Skin epidermis (tissue), 12 donors: ENCODE measurements at regions not wholly inside any gene's neighbourhood (a gene's known extent, or its start where the extent isn't known, plus 50 kb on each side); places are given as distances from the start of the nearest gene placed in this dataset.
A peak's percentile ranks its signal among the peaks of the same experiment; 100 is the strongest.

Experiments used
- H3K27ac ChIP-seq, 21 experiments: fragments of 200-600 bp; sonication (generic) in 11 of 21; one replicate each; pipeline ENCODE4 v1.5.0; 2020; ENCODE audit warnings: mild to moderate bottlenecking in 3 of 21, inconsistent platforms in 2 of 21, moderate library complexity in 2 of 21
- H3K4me3 ChIP-seq, 7 experiments: fragments of 200-600 bp; sonication (generic) in 2 of 7; one replicate each; pipeline ENCODE4 v1.5.0; 2020; ENCODE audit warnings: inconsistent platforms in 2 of 7, mild to moderate bottlenecking in 2 of 7, moderate library complexity in 1 of 7

DNA sequence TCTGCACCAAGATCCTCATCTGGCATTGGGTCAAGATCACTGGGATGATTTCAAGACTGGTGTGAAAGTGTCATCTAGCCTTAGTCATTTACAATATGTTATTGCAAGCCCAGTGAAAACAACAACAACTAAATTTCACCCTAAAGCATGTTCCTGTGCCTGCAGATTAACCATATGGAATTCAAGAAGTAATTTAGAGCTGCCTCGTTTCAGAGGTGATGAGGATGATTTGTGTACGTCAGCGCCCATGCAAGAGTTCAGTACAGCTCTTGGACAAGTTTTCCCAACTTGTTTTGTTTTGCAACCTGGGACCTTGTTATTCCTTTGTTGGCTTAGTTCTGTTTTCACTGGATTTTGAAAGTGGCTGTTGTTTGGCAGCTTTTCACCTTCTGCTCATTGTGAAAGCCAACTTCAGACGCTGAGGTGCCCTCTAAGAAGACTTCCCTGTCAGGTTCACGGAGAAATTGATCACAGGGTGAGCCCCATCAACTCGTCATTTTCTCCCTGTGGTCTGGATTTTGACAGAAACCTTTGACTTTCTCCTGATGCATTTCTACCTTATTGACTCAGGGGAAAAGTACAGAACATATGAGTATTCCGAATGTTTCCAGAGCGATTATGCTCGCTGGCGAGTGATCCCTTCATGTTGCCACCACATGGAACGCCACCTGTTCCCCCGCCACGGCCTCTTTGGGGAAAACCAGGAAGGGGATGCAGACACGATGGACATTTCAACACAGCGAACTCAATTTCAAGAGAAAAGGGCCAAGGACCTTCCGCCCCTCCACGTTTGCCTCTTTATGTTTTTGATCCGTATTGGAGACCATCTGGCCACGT is 85.6 kb downstream of the FOXL1 start:
- Histone ChIP-seq H3K4me3 (no peak overlapping the region), H3K27ac (peak overlapping the region in 10 of 21 experiments; percentile 54 to 77 (median 62))

DNA sequence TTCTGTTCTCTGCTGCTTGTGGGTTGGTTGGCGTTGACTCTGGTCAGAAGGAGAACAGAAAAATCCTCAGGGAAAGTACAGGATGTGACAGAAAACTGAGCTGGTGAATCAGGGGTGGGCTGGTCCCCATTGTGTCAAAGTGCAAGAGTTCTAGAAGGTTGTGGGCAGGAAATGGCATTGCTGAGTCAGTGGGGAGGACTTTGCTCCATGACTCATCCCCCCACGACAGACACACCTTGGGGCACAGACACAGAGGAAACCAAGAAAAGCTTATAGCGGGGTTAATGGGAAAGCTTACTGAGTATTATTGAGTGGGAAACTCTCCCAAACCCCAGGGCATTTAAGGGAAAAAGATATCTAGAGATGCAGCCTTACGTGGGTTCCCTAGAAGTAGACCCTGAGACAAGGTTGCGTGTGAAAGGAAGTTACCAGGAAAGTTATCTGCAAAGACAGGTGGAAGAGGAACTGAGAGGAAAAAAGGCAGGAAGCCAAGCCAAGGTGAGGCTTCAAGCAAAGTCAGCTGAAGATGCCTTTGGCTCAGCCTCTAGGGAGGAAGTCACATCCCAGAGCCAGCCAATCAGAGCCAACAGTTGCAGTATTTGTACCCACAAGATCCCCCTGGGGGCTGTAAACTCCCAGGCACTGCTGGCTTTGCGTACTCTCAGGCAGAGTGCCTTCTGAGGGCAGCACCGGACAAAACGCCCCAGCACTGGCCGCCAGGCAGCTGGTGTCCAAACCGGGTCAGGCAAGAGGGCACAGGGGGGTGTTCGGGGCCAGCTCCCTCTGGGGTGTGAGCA is 86.4 kb downstream of the FOXL1 start:
- peak overlapping the region in 14 of 21 experiments; percentile 3 to 77 (median 60) for H3K27ac ChIP-seq
- H3K4me3 ChIP-seq: no peak overlapping the region

DNA sequence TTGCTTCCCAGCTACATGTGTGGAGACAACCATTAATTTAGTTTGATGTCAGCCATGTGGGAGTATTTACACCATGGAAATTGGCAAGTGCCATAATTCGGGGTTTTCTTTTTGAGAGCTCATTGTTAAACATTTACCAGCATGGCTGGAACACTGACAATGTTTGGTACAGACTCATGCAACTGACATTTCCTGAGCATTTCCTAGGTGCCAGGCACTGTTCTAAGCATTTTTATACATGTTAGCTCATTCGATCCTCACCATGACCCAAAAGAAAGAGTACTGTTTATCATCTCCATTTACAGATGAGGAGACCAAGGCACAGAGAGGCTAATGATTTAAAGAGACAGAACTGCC is 86.9 kb downstream of the FOXL1 start:
- no peak overlapping the region for H3K4me3 ChIP-seq

DNA sequence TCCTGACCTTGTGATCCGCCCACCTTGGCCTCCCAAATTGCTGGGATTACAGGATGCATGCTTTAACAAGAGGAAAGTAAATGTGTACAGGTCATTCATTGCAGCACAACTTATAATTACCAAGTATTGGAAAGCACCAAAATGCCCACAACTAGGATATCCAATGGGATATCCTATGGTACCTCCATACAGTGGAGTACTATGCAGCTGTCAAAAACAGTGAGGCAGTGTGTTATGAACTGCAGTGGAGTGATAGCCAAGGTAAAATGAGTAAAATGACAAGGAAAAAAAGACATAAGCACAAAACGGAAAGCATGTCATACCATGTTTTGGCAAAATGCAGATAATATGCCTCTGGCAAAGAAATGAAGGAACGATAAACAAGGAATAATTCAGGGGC is 87.6 kb downstream of the FOXL1 start:
- peak overlapping the region in 1 of 21 experiments; percentile 75 for H3K27ac ChIP-seq
- no peak overlapping the region for H3K4me3 ChIP-seq

More for the DNA sequence above, 86.9 kb downstream of the FOXL1 start:
- H3K27ac ChIP-seq: peak overlapping the region in 9 of 21 experiments; percentile 3 to 77 (median 64)

DNA sequence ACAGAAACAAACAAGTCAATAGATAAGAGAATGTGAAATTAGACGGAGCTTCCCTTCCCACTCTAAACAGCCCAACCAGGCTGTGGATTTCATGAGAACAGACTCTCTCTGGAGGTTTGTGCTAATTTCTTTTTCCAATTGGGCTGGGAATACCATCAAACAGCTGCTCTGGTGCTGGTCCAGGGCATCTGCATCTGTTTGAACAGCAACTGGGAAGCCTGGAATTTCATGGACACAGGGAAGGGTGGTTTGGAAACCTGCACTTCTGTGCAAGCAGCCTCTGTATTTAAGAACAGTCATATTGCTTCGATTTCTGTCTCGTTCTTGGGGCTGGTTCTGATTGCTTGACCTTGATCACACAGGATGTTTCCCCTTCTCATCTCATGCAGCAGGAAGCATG is 88.7 kb downstream of the FOXL1 start:
- peak overlapping the region in 4 of 21 experiments; percentile 0 to 55 (median 40) for H3K27ac ChIP-seq
- H3K4me3 ChIP-seq: no peak overlapping the region

GRCh38 chr16:86668136-86668910 is 90.0 kb downstream of the FOXL1 start:
- no peak overlapping the region for H3K4me3 ChIP-seq
- no peak overlapping the region for H3K27ac ChIP-seq

GRCh38 chr16:86669285-86669805 is 91.0 kb downstream of the FOXL1 start:
- Histone ChIP-seq H3K27ac (no peak overlapping the region), H3K4me3 (no peak overlapping the region)

GRCh38 chr16:86669937-86670749 is 91.8 kb downstream of the FOXL1 start:
- no peak overlapping the region for H3K27ac ChIP-seq

DNA sequence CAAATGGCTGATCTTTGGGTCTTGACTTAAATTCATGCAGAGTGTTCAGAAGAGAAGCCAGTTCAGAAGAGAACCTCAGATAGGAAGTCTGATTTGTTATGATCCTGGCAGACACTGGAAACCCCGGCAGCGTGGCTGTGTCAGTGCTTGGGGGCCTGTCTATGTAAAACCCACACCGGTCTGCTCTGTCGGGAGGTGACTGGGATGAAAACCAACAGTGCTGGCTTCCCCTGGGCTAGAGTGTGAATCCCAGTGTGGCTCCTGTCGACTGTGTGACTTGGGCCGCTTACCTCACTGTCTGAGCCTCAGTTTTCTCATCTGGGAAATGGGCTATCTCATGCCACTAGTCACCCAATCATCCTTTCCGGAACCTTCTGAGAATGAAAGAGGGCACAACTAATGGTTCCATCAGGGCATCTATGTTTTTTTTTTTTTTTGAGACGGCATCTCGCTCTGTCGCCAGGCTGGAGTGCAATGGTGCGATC is 92.4 kb downstream of the FOXL1 start:
- no peak overlapping the region for H3K27ac ChIP-seq
- H3K4me3 ChIP-seq: no peak overlapping the region

More at GRCh38 chr16:86669937-86670749, 91.8 kb downstream of the FOXL1 start:
- no peak overlapping the region for H3K4me3 ChIP-seq

- Histone ChIP-seq H3K27ac (no peak overlapping the region), H3K4me3 (no peak overlapping the region)
Observed at GRCh38 chr16:86671486-86672178, 93.3 kb downstream of the FOXL1 start.

DNA sequence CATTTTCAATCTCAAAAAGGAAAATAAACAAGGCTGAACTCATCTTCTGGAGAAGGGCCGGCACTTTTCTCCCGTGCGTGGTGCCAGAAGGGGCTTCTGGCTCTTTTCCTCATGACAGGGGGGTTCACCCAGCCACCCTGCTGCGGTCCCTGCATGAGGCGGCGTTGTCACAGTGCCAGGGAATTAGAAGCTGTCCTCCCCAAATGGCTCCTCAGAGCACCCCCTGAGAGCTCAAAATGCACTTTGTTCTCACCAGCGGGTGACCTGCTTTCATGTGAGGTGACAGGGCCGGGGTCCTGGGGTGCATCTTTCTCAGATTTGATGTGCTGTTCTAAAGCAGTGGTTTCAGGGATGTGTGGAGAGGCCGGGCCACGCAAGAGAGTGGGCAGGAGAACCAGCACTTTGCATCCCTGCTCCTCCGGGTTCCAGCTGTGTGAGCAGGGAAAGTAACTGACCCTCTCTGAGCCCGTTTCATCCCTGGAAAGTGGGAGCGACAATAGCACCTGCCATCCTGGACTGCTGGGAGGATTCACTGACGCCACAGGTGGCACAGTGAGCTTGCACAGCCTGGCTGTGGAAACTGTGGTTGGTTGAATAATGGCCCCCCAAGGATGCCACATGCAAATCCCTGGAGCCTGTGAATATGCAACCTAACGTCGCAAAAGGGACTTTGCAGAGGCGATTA is 94.0 kb downstream of the FOXL1 start:
- Histone ChIP-seq H3K4me3 (no peak overlapping the region), H3K27ac (no peak overlapping the region)

DNA sequence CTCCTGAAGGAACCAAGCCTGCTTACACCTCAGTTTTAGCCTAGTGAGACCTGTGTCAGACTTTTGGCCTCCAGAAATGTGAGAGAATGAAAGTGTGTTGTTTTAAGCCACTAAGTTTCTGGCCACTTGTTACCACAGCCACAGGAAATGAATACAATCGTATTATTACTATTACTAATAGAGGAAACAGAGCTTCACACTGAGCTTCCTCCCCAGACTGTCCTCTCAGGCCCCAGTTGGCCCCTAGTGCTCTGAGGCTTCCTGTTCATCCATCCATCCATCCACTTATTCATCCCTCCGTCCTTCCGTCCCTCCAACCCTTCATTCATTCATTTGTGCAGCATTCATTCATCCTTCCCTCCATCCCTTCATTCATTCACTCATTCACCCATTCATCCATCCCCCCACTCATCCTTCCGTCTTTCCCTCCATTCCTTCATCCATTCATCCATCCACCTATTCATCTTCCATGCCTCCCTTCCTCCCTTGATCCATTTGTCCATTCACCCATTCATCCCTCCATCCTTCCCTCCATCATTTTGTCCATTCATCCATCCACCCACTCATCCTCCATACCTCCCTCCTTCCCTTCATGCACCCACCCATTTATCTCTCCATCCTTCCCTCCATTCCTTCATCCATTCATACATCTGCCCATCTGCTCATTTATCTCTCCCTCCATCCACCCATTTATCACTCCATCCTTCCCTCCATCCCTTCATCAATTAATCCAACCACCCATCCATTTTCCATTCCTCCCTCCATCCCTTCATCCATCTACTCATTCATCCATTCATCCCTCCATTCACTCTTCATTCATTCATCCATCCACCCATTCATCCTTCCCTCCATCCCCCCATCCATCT is 95.0 kb downstream of the FOXL1 start:
- H3K27ac ChIP-seq: no peak overlapping the region
- no peak overlapping the region for H3K4me3 ChIP-seq

GRCh38 chr16:86673956-86674453 is 95.7 kb downstream of the FOXL1 start:
- H3K4me3 ChIP-seq: no peak overlapping the region
- H3K27ac ChIP-seq: no peak overlapping the region

DNA sequence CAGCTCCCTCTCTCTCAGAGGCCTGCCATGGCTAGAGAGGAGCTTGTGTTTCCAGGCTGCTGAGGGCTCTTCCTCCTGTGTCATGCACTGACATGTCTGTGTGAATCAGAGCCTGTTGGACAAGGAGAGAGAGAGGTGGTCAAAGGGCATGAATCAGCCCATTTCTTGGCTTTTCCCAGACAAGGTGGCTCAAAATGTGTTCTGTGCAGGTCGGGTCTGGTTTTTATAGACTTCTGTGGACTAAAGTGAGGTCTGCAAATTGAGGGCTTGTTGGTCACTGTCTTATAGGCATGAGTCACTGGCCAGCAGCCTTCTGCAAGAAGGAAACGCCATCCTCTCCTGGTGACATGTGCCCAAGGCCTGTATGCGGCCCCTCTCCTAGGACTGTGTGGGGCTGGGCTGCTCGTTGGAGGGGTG is 97.9 kb downstream of the FOXL1 start:
- H3K4me3 ChIP-seq: no peak overlapping the region

DNA sequence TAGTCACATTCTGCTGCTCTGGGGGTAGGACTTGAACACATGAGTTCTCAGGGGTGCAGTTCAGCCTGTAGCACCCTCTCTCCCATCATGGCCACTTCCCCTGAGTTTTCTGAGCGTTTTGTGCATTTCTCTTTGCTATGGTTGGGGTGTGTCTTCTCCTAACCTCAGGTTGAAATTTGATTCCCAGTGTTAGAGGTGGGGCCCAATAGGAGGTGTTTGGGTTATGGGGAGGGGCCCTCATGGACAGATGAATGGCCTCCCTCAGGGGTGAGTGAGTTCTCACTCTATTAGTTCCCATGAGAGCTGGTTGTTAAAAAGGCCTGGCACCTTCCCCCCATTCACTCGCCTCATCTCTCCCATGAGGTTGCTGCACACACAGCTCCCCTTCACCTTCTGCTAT is 101.1 kb downstream of the FOXL1 start:
- Histone ChIP-seq H3K4me3 (no peak overlapping the region), H3K27ac (peak overlapping the region in 2 of 21 experiments; percentile 0 to 29)

More for the DNA sequence above, 97.9 kb downstream of the FOXL1 start:
- peak overlapping the region in 1 of 21 experiments; percentile 8 for H3K27ac ChIP-seq

- Histone ChIP-seq H3K27ac (peak overlapping the region in 2 of 21 experiments; percentile 45 to 72), H3K4me3 (no peak overlapping the region)
Observed at GRCh38 chr16:86680162-86680561, 101.8 kb downstream of the FOXL1 start.
